H1 (cell line): ENCODE measurements at regions not wholly inside any gene's neighbourhood (a gene's known extent, or its start where the extent isn't known, plus 50 kb on each side); places are given as distances from the start of the nearest gene placed in this dataset.

Experiments used
- CTCF ChIA-PET: fragments of 300-600 bp; sonication (Branson Sonifier 250); formaldehyde crosslinking; loops from one replicate; lab custom pipeline; 2021; ENCODE audit not compliant: partially characterized antibody; lab: Charles Lee
- POLR2A ChIA-PET: fragments of 300-600 bp; sonication (Branson Sonifier 250); formaldehyde crosslinking; loops from one replicate; lab custom pipeline; 2021; ENCODE audit warnings: inconsistent platforms; ENCODE audit not compliant: partially characterized antibody; lab: Charles Lee
- DNase-seq, 2 experiments: peaks; one replicate each; pipeline versions ENCODE4 v3.0.0 to v3.0.0-alpha.2; 2010 to 2022; ENCODE audit warnings: low spot score in 2 of 2, low read depth in 1 of 2, mixed read lengths in 1 of 2
- FAIRE-seq: peaks from 2 replicates; lab custom pipeline; 2011; peaks lifted over from hg19 to GRCh38; lab: Jason Lieb, UNC
- H2AFZ ChIP-seq: 2 replicates; pipeline ENCODE4 v1.8.1; 2012; ENCODE audit warnings: low read length, inconsistent platforms
- H2AK5ac ChIP-seq: 2 replicates; pipeline ENCODE4 v1.6.1; 2013; ENCODE audit warnings: low read depth, low read length
- H2BK120ac ChIP-seq: replicated peaks from 2 replicates; pipeline ENCODE3; 2013; ENCODE audit warnings: low read depth, low read length, inconsistent platforms
- H2BK12ac ChIP-seq: 2 replicates; pipeline ENCODE4 v1.6.1; 2013; ENCODE audit warnings: low read depth, low read length
- H2BK15ac ChIP-seq: 2 replicates; pipeline ENCODE4 v1.6.1; 2013; ENCODE audit warnings: low read length
- H2BK20ac ChIP-seq: 2 replicates; pipeline ENCODE4 v1.6.1; 2013; ENCODE audit warnings: low read length
- H2BK5ac ChIP-seq: 2 replicates; pipeline ENCODE4 v1.6.1; 2013; ENCODE audit warnings: low read depth, low read length
- H3K14ac ChIP-seq: 2 replicates; pipeline ENCODE4 v1.6.1; 2013; ENCODE audit warnings: inconsistent platforms; ENCODE audit not compliant: insufficient read length
- H3K18ac ChIP-seq: 2 replicates; pipeline ENCODE4 v1.6.1; 2013; ENCODE audit warnings: low read length; ENCODE audit errors: extremely low read depth
- H3K23ac ChIP-seq: 2 replicates; pipeline ENCODE4 v1.6.1; 2013; ENCODE audit warnings: inconsistent platforms; ENCODE audit not compliant: insufficient read length
- H3K23me2 ChIP-seq: 2 replicates; pipeline ENCODE4 v1.6.1; 2013; ENCODE audit warnings: low read depth, low read length
- H3K27ac ChIP-seq: 2 replicates; pipeline ENCODE4 v1.6.1; 2011; ENCODE audit warnings: low read depth, low read length, inconsistent platforms
- H3K27me3 ChIP-seq, 4 experiments: replicated peaks in 1 of 4; 1 replicate in 1 of 4; 2 replicates in 3 of 4; pipeline versions ENCODE4 v1.6.1 to v1.8.1; 2011 to 2013; ENCODE audit warnings: low read length in 3 of 4, mild to moderate bottlenecking in 3 of 4, inconsistent platforms in 2 of 4, mixed read lengths in 2 of 4, moderate library complexity in 1 of 4; ENCODE audit not compliant: control insufficient read depth in 3 of 4, insufficient read depth in 3 of 4; ENCODE audit errors: extremely low read depth in 1 of 4
- H3K36me3 ChIP-seq, 4 experiments: 2 replicates each; pipeline versions ENCODE4 v1.6.1 to v1.8.1; 2011 to 2013; ENCODE audit warnings: mild to moderate bottlenecking in 4 of 4, low read length in 3 of 4, moderate library complexity in 2 of 4, control low read depth in 1 of 4, inconsistent platforms in 1 of 4; ENCODE audit not compliant: insufficient read depth in 4 of 4, control insufficient read depth in 2 of 4
- H3K4ac ChIP-seq: replicated peaks from 2 replicates; pipeline ENCODE3; 2013; ENCODE audit warnings: low read length, low read depth, mixed read lengths, inconsistent platforms; ENCODE audit not compliant: insufficient read length
- H3K4me1 ChIP-seq, 4 experiments: replicated peaks in 1 of 4; 1 replicate in 1 of 4; 2 replicates in 3 of 4; pipeline versions ENCODE4 v1.6.1 to v1.8.1; 2011 to 2013; ENCODE audit warnings: low read length in 3 of 4, inconsistent platforms in 2 of 4, mixed read lengths in 1 of 4; ENCODE audit not compliant: insufficient read depth in 4 of 4, control insufficient read depth in 3 of 4
- H3K4me2 ChIP-seq, 2 experiments: 2 replicates each; pipeline versions ENCODE4 v1.6.1 to v1.8.1; 2011 to 2013; ENCODE audit warnings: low read depth in 2 of 2, low read length in 2 of 2, control low read depth in 1 of 2, inconsistent platforms in 1 of 2, mild to moderate bottlenecking in 1 of 2; ENCODE audit not compliant: insufficient read depth in 1 of 2
- H3K4me3 ChIP-seq, 4 experiments: fragments of 200-600, 300-600 bp in 1 of 4; sonication (generic), shearing (Covaris generic), sonication (Bioruptor Twin) in 1 of 4; 2 replicates each; pipeline versions ENCODE4 v1.5.1 to v1.8.1; 2011 to 2016; ENCODE audit warnings: low read length in 4 of 4, low read depth in 3 of 4, control low read depth in 2 of 4, inconsistent platforms in 2 of 4, mild to moderate bottlenecking in 2 of 4, mixed read lengths in 1 of 4, moderate library complexity in 1 of 4; ENCODE audit not compliant: insufficient read depth in 2 of 4; ENCODE audit errors: extremely low read depth in 1 of 4
- H3K56ac ChIP-seq: replicated peaks from 2 replicates; pipeline ENCODE3; 2013; ENCODE audit warnings: low read depth, mild to moderate bottlenecking, mixed read lengths, low read length, inconsistent platforms; ENCODE audit not compliant: insufficient read length
- H3K79me1 ChIP-seq: 2 replicates; pipeline ENCODE4 v1.6.1; 2013; ENCODE audit warnings: low read depth, low read length, control low read depth
- H3K79me2 ChIP-seq, 2 experiments: 2 replicates each; pipeline versions ENCODE4 v1.6.1 to v1.8.1; 2012 to 2013; ENCODE audit warnings: low read length in 2 of 2, mild to moderate bottlenecking in 2 of 2, inconsistent platforms in 1 of 2; ENCODE audit not compliant: insufficient read depth in 2 of 2, control insufficient read depth in 1 of 2
- H3K9ac ChIP-seq, 4 experiments: replicated peaks in 1 of 4; 1 replicate in 1 of 4; 2 replicates in 3 of 4; pipeline versions ENCODE4 v1.6.1 to v1.8.1; 2011 to 2013; ENCODE audit warnings: low read depth in 3 of 4, low read length in 3 of 4, control low read depth in 2 of 4, mild to moderate bottlenecking in 2 of 4, moderate library complexity in 2 of 4, inconsistent platforms in 1 of 4; ENCODE audit errors: extremely low read depth in 1 of 4
- H3K9me3 ChIP-seq, 2 experiments: 2 replicates each; pipeline versions ENCODE4 v1.6.1 to v1.8.1; 2012 to 2013; ENCODE audit warnings: mild to moderate bottlenecking in 2 of 2, moderate library complexity in 2 of 2, control low read depth in 1 of 2, inconsistent platforms in 1 of 2, low read depth in 1 of 2, low read length in 1 of 2, mixed read lengths in 1 of 2; ENCODE audit not compliant: insufficient read depth in 2 of 2
- H4K20me1 ChIP-seq, 2 experiments: replicated peaks in 1 of 2; 2 replicates each; pipeline versions ENCODE3 to v1.8.1; 2011 to 2013; ENCODE audit warnings: inconsistent platforms in 2 of 2, low read length in 2 of 2, mild to moderate bottlenecking in 1 of 2; ENCODE audit not compliant: insufficient read depth in 2 of 2, control insufficient read depth in 1 of 2
- H4K5ac ChIP-seq: 2 replicates; pipeline ENCODE4 v1.6.1; 2013; ENCODE audit warnings: low read length, low read depth, mixed read lengths, inconsistent platforms; ENCODE audit not compliant: insufficient read length
- H4K8ac ChIP-seq: 2 replicates; pipeline ENCODE4 v1.8.0; 2013; ENCODE audit warnings: mild to moderate bottlenecking, moderate library complexity, low read length, inconsistent platforms; ENCODE audit not compliant: insufficient read depth; ENCODE audit errors: extremely low read depth
- H4K91ac ChIP-seq: replicated peaks from 2 replicates; pipeline ENCODE3; 2013; ENCODE audit warnings: low read length, mixed read lengths, inconsistent platforms; ENCODE audit not compliant: insufficient read length
- BACH1 ChIP-seq: IDR thresholded peaks from 2 replicates; pipeline ENCODE4 v1.6.1; 2012; ENCODE audit warnings: low read length, improper control_type of control experiment
- BCL11A ChIP-seq, 2 experiments: IDR thresholded peaks; one replicate each; pipeline ENCODE4 v1.6.1; 2011; ENCODE audit warnings: low read depth in 2 of 2, low read length in 2 of 2, mild to moderate bottlenecking in 2 of 2
- CEBPB ChIP-seq: IDR thresholded peaks from 2 replicates; pipeline ENCODE4 v1.6.1; 2012; ENCODE audit warnings: low read depth, low read length
- CHD2 ChIP-seq: IDR thresholded peaks from 2 replicates; pipeline ENCODE4 v1.6.1; 2012; ENCODE audit warnings: low read length, improper control_type of control experiment
- JUND ChIP-seq: IDR thresholded peaks from 2 replicates; pipeline ENCODE4 v1.6.1; 2011; ENCODE audit warnings: mild to moderate bottlenecking, improper control_type of control experiment, low read length
- POLR2A ChIP-seq, 2 experiments: IDR thresholded peaks; 1 replicate in 1 of 2; 2 replicates in 1 of 2; pipeline ENCODE4 v1.6.1; 2011; ENCODE audit warnings: low read depth in 2 of 2, low read length in 2 of 2, mild to moderate bottlenecking in 2 of 2; ENCODE audit errors: control extremely low read depth in 1 of 2
- POLR2AphosphoS5 ChIP-seq: IDR thresholded peaks from 2 replicates; pipeline ENCODE4 v1.6.1; 2011; ENCODE audit warnings: low read depth, low read length
- POU5F1 ChIP-seq: IDR thresholded peaks from 2 replicates; pipeline ENCODE4 v1.6.1; 2011; ENCODE audit warnings: low read depth, mild to moderate bottlenecking, low read length, moderate library complexity
- SAP30 ChIP-seq: fragments of 300-600 bp; sonication (generic); IDR thresholded peaks from 2 replicates; pipeline ENCODE4 v1.7.1; 2012; ENCODE audit warnings: low read length, moderate library complexity, mild to moderate bottlenecking, inconsistent platforms; ENCODE audit not compliant: insufficient read depth, insufficient replicate concordance
- SIN3A ChIP-seq, 2 experiments: IDR thresholded peaks in 1 of 2; conservative IDR thresholded peaks in 1 of 2; 2 replicates each; pipeline ENCODE4 v1.6.1; 2011 to 2012; ENCODE audit warnings: low read length in 2 of 2, improper control_type of control experiment in 1 of 2, low read depth in 1 of 2, mild to moderate bottlenecking in 1 of 2
- SIX5 ChIP-seq: IDR thresholded peaks from 2 replicates; pipeline ENCODE4 v1.6.1; 2011; ENCODE audit warnings: mild to moderate bottlenecking, low read depth, low read length
- SP1 ChIP-seq: IDR thresholded peaks from 2 replicates; pipeline ENCODE4 v1.6.1; 2011; ENCODE audit warnings: low read depth, low read length
- SP4 ChIP-seq: IDR thresholded peaks from 2 replicates; pipeline ENCODE4 v1.6.1; 2012; ENCODE audit warnings: low read length, inconsistent platforms
- SUZ12 ChIP-seq: fragments of 200-600 bp; sonication (generic); IDR thresholded peaks from 2 replicates; pipeline ENCODE4 v1.6.1; 2012; ENCODE audit warnings: mild to moderate bottlenecking, inconsistent platforms, low read length, moderate library complexity, mixed read lengths
- WGBS, 2 experiments: shearing (Covaris generic) in 1 of 2; methylation state at CpG; one replicate each; pipeline versions ENCODE4 v1.1.6 to v1.1.7; 2013 to 2015; ENCODE audit warnings: low lambda C conversion rate in 2 of 2, mixed read lengths in 2 of 2, inconsistent platforms in 1 of 2, low coverage in 1 of 2, missing lambda C conversion rate in 1 of 2; ENCODE audit not compliant: insufficient replicate concordance in 2 of 2, insufficient coverage in 1 of 2, insufficient read length in 1 of 2; ENCODE audit errors: extremely low coverage in 1 of 2, missing lambda C conversion rate in 1 of 2; 5-methylcytosine and 5-hydroxymethylcytosine counted together
- TF ChIP-seq, protein P1 (sequence below): IDR thresholded peaks from 2 replicates; pipeline ENCODE4 v1.6.1; 2011; ENCODE audit warnings: low read length, improper control_type of control experiment

DNA sequence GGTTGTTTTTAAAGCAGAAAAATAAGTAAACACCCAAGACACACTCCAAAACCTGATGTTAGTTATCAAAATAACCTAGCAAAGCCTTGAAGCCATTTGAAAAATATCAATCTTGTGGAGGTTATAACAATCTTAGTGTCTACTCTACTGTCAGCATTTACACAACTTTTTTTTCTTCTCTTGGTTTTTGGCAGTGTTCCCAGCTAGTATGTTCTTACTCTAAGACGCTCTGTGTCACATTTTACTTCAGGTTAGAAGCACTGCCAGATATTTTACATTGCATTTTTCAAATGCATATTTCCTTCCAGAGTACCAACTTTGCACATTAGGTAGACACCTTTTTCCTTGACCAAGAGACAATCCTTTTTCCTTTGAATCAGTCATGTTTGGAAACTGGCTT, 114.0 kb upstream of the INPP4B start:
- Histone ChIP-seq H3K23me2 (no peaks in the 10 kb centered on the region), H3K4me3 (no peak overlapping the region), H3K36me3 (no peaks in the 10 kb centered on the region), H4K20me1 (no peaks in the 10 kb centered on the region), H3K9ac (no peak overlapping the region), H4K91ac (no peak overlapping the region), H3K27me3 (no peaks in the 10 kb centered on the region), H3K9me3 (0 out of 4 replicates have a peak, but pooled peaks cover 0 to 3% of the 10 kb centered on the region in 2 experiments), H3K18ac (no peak overlapping the region), H3K4me1 (no peaks in the 10 kb centered on the region; a peak in 1 of 7 replicates), H3K27ac (no peak overlapping the region), H3K79me1 (no peaks in the 10 kb centered on the region), H2BK120ac (no peak overlapping the region), H3K79me2 (no peaks in the 10 kb centered on the region), H3K14ac (no peak overlapping the region), H2BK15ac (no peak overlapping the region), H2AK5ac (no peak overlapping the region), H4K8ac (no peak overlapping the region), H2BK12ac (no peak overlapping the region), H3K56ac (no peak overlapping the region), H2BK20ac (no peak overlapping the region), H2BK5ac (no peak overlapping the region), H3K23ac (no peak overlapping the region), H4K5ac (no peak overlapping the region), H3K4me2 (no peak overlapping the region), H3K4ac (no peak overlapping the region), H2AFZ (no peak overlapping the region)
- DNase-seq (no peak), FAIRE-seq (no peak)
- CTCF ChIA-PET = no interaction called here
- 94% methylated on average over 1 of the region's 1 CpG; no CpG with 5 or more reads in 1 of the 2 experiments for WGBS, 2 experiments
- POLR2A ChIA-PET = no interaction called here
- TF ChIP-seq POU5F1 = no peak
- TF ChIP-seq SAP30 = no peak
- TF ChIP-seq SUZ12 = no peak
- no peak for TF ChIP-seq POLR2A (IDR thresholded peaks at IDR 0.05; ENCODE audit: control extremely low read depth in 1 of 2, low read depth in 2 of 2, low read length in 2 of 2)
- no peak for TF ChIP-seq SP1
- TF ChIP-seq BCL11A (IDR thresholded peaks at IDR 0.05; ENCODE audit: low read depth in 2 of 2, low read length in 2 of 2) = no peak
- TF ChIP-seq SP4 = no peak
- TF ChIP-seq BACH1 = no peak
- TF ChIP-seq SIX5 = no peak
- no peak for TF ChIP-seq POLR2AphosphoS5
- TF ChIP-seq, protein P1, sequence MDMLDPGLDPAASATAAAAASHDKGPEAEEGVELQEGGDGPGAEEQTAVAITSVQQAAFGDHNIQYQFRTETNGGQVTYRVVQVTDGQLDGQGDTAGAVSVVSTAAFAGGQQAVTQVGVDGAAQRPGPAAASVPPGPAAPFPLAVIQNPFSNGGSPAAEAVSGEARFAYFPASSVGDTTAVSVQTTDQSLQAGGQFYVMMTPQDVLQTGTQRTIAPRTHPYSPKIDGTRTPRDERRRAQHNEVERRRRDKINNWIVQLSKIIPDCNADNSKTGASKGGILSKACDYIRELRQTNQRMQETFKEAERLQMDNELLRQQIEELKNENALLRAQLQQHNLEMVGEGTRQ = no peak
- no peak for TF ChIP-seq JUND
- TF ChIP-seq CHD2 = no peak
- no peak for TF ChIP-seq SIN3A (conservative IDR thresholded peaks at IDR 0.05 in 1 of 2, IDR thresholded peaks at IDR 0.05 in 1 of 2; ENCODE audit: low read depth in 1 of 2, low read length in 2 of 2)
- TF ChIP-seq CEBPB = no peak
